Stimulated activated CD8-positive, alpha-beta memory T cell treated with anti-CD3 and anti-CD28 coated beads, Interleukin-2, amount 100 ng/mL, for 48 hours (primary cell): ENCODE measurements at regions not wholly inside any gene's neighbourhood (a gene's known extent, or its start where the extent isn't known, plus 50 kb on each side); places are given as distances from the start of the nearest gene placed in this dataset.
"Not testable (repeated sequence)": the region's sequence is repeated elsewhere in the genome, so short reads cannot be mapped to it uniquely, and the experiment has no call there.

Source experiments
- DNase-seq, 2 donors: peaks; one replicate each; pipeline ENCODE4 v3.0.0-alpha.2; 2020; ENCODE audit warnings: low read depth in 2 of 2

DNA sequence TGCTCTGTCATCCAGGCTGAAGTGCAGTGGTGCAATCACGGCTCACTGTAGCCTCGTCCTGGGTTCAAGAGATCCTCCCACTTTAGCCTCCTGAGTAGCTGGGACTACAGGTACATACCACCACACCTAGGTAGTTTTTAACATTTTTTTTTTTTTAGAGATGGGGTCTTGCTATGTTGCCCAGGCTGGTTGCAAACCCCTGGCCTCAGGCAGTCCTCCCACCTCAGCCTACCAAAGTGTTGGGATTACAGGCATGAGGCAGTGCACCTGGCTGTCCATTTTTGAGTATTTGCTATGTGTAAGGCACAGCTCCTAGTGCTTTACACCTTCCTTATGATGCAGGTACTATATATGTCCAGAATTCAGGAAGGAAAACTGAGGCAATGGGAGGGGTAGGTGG lies 138.8 kb upstream of the ZNF536 start:
- no peak for DNase-seq

DNA sequence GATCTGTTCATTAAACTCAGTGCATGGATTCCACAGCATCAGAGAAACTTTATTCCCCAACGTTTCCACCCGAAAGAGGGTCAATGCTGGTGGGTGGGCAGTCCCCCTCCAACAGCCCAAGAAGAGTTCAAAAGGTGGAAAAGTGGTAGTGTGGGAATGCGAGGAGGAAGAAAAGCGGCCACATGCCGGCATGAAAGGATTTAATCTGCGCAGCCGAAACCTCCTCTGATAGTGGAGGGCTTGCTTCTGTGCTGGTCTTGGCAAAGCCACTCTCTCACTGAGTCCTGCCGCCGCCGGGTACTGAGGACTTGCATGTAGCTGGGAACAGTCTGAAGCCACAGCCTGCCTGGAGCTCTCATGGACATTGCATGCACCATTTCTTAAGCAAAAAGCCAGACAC lies 136.2 kb upstream of the ZNF536 start:
- no peak for DNase-seq

DNA sequence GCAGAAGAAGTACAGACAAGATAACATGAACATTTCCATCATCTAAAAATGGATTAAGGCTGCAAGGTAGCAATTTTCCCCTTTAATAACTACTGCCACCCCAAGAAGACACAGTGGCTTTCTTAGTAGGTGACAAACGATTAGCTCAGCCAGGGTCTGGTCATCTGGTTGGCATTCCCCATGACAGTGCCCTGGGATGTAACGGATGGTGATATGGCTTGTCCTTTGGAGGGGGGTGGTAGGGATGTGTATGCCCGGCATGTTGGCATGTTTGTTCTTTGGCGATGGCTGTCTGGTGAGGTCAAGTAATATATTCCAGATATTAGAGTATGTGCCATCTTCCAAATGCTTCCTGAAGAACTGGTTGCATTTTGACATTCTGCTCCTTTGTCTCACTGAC lies 135.6 kb upstream of the ZNF536 start:
- DNase-seq, result no peak

DNA sequence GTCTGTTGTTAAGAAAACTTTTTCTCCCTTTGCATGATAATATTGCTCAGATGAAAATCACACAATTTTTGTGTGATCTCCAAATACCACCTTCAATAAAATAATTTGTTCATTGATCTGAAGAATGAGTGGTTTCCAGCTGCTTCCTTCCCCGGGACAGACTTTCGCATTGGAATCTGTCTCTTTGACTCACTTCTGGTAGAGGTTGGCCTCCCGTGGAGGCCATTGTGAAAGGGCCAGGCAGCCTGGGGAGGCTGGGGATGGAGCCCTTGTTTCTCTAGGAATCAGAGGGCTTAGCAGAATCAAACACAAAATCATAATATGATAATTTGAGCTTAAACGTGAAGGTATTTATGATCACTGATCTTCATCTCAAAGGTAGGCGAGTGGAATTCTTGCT lies 135.0 kb upstream of the ZNF536 start:
- DNase-seq, result no peak

DNA sequence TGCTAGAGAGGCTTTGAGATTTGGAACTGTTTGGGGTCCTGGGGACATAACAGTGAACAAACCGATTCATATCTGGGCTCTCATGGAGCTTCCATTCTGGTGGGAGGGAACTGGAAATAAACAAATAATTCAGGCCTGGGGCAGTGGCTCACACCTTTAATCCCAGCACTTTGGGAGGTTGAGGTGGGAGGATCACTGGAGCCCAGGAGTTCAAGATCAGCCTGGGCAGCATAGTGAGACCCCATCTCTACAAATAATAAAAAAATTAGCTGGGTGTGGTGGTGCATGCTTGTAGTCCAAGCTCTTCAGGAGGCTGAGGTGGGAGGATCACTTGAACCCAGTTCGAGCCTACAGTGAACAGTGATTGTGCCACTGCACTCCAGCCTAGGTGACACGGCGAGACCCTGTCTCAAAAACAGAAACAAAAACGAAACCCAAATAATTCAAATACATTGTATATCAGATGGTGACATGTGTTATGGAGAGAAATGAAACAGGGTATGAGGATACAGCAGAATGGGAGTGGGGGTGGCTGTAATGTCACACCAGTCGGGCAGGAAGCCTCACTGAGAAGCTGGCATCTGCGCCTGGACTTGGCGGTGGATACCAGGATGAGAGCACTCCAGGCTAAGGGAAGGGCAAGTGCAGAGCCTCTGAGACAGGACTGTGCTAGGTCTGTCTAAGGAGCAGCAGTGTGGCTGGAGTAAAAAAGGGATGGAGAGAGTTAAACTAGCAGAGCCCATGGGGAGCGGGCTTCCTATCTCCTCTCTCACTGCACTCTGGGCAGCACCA lies 131.1 kb upstream of the ZNF536 start:
- DNase-seq, result no peak

DNA sequence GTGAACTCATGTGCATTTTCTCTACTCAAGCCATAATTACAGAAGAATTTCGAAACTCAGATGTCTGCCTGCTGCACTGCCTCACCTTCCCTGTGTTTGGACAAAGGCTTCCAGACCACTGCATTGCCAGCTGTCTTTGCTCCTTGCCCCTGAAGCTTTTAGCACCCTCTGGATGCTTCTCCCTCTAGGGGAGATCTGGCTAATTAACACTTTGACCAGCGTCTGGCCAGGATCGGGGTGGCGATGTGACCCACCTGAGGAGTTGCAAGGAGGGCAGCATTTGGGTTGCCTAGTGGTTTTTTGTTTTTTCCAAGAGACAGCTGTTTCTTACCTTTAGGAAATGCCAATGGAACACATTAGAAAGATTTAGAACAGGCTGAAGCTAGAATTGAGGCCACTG lies 127.7 kb upstream of the ZNF536 start:
- no peak for DNase-seq

DNA sequence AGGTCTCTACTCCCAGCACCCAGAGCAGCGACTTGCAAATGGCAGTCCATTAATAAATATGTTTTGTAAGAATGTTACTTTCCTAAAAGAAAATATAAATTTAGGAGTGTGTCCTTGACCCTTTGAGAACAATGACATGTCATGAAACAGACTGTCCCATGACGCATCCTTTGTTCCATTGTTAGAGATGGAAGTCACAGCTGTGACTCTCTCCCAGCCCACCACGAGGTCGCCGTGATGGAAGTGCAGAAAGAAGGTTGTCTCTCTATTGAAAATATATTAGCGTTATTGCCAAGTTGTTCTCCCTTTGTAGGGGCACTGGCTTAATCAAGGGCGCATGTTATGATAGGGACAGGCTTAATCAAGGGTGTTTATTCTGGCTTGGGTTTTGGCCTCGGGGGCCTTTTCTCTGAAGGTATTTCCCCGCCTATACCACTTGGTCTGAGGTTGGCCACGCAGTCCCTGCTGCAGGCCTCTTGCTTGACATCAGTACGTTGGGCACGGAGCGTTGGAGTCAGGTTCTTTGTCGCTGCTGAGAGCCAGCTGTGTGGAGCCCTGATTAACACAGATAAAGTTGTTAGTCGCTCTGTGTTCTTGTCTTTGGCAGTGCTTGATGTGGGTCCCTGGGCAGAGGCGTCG lies 126.7 kb upstream of the ZNF536 start:
- no peak for DNase-seq

DNA sequence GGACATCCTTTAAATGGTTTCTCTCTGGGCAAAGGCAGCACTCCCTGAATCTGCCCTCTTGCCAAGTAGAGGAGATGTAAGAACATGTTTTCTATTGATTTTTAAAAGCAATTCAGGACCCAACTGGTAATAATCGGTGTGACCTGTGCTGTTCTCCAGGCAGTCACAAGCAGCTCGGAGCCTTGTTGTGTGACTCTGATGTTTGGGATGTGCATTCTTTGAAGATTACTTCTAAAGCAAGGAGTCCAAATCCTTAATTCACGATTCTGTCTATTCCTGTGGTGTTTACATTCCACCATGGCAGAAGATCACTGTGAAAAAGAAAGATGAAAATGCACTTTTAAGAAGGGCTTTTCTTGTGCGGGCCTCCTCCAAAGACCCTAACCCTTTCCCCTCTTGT lies 122.3 kb upstream of the ZNF536 start:
- no peak for DNase-seq

DNA sequence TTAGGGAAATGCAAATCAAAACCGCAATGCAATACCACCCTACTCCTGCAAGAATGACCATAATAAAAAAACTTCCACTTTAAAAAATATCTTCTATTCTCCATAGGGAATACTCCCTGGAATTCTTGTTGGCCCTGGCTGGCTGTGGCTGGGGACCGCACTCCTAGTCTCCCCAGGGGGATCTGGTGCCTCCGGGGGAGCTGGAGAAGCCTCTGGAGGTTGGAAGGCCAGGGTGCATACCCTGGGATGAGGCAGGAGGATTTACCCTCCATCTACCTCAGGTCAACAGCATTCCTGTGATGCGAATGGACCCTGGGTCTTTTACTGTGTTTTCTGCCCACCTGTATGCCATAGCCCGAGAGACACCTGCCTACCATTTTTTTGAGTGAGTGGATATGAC lies 120.0 kb upstream of the ZNF536 start:
- no peak for DNase-seq

DNA sequence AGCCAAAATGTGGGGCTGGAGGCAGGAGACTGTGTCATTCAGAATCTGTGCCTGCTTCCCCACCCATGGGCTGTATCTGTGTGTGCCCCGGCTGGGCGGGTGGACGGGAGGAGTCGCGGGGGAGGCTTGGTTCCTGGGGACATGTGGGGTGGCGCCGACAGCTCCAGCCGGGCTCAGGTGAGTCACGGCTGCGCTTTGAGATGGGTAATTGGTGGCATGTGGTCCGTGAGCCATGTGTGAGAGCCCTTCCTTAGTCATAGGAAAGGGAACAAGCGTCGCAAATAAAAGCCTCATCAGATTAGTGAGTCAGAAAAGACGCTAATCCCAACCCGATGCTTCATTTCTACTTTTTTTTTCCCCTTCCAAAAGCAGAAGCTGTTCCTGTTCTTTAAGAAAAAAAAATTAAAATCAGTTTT lies 118.6 kb upstream of the ZNF536 start:
- DNase-seq, result no peak

DNA sequence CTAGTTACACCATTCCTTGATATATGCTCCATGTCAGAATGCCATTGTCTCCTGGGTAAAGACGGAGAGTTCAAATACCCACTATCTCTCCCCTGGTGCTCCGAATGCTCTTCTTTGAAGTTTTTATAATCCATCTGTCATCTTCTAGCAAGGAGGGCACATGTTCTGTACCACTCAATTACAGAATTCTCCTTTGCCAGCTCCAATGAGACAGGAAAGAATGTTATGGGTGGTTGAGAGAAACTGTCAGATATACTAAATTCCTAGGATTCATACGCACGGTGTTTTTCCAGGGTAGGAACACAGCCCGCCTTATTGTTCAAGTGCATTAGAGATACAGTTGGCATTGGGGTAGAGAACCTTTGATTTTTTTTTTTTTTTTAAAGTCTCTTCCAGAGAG lies 118.0 kb upstream of the ZNF536 start:
- DNase-seq, result no peak

DNA sequence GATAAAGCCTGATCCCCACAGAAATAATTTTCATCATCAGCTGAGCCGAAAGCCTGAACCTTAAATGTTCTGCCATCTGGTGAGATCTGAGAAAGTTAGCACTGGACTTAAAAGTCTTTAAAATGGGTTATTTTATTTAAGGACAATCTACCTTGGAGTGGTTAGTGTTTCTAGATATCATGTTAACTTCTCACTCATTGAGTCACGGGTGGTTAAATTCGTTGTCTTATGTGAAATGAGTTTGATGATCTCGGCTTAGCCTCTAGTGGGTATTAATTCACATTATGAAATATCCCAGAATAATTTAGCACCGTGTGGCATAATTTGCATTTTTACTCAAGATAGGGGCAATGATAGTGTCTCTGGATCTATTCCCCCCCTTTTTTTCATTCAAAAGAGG lies 117.4 kb upstream of the ZNF536 start:
- no peak for DNase-seq

DNA sequence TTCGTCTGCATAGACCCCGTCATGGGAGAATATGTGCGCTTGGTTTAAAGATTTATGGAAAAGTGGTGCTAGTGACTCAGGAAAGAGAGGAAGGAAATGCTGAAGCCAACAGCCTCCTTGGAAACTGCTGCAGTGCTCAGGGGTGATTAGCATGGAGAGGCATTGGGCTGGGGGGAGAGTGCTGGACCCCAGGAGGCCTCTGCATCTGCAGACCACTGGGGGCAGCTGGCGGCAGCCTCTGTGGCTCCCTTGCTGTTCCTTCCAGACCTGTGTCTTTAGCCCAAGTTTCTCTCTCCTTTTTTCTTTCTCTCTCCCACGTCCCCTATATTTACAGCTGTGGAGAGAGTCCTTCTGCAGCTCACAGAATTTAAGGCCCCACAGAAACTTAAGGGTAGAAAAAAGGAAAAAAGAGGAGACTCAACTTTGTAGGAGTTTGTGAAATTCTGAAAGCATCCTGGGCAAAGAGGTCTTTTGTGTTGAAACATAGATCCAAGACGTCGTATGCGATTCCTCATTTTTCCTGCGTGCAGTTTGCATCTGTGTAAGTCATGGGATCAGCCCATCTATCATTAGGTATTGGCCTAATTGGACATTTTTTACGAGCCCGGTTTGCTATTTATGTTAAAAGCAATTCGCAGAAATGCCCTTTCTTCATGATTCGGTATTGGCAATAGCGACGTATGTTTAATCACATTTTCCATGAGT lies 116.2 kb upstream of the ZNF536 start:
- no peak for DNase-seq

DNA sequence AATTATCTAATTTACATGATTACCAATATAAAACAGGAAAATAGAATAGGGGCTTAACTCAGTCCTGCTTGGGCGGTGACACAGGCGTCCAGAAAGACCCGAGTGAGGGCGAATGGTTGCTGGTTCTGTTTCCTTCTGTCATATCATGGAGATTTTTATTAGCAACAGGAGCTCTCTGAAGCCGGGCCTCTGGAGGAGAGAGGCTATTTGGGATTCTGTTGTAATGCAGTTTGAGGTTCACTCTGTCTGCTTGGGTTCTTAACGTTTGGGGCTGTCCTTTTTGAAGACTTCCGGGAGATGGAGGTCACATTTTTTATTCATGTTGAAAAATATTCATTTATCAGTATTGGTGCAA lies 115.7 kb upstream of the ZNF536 start:
- DNase-seq, result no peak

DNA sequence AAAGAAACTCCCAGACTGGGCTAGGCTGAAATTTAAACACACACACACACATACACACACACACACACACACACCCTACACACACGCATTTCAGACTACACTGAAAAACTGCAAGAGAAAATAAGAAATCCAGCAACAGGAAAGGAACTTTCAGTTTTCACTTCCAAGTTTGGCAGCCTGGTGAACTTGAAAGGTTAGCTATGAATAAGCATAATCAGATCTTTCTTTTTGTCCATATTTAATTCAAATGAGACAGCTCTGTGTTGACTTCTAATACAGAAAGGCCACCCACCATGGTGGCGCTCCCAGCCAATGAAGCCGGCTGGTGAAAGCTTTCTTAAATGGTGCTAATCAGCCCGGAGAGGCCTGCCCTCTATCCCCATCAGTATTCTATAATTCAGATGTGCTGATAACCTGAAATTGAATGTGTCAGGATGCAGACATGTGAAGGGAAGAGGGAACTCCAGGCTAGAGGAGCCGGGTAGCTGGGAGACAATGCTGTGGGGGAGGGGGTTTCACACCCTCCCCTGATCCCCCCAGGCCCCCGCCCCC lies 108.3 kb upstream of the ZNF536 start:
- no peak for DNase-seq

DNA sequence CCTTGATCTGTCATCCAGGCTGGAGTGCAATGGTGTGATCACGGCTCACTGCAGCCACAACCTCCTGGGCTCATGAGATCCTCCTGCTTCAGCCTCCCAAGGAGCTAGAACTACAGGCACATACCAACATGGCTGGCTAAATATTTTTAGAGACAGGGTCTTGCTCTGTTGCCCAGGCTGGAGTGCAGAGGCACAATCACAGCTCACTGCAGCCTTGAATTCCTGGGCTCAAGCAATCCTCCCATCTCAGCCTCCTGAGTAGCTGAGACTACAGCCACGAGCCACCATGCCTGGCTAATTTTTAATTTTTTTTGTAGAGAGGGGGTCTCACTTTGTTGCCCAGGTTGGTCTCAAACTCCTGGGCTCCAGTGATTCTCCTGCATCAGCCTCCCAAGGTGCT lies 106.3 kb upstream of the ZNF536 start:
- not testable (repeated sequence) for DNase-seq

DNA sequence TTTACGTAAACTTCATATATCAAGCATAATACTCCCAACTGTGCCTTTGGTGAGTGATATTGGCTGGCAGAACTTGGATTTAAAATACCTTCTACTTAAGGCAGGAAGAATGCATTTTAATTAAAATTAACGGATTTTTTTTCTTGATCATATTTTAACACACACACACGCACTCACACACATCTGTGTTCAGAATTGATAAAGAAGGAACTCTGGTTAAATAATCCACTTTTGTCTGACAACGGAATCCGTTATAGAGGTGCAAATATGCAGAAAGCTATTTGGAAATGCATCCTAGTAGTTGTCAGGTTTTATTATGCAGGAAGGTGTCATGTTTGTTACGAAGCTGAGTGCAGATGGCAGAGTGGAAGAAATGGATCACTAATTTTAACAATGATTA lies 105.5 kb upstream of the ZNF536 start:
- DNase-seq, result no peak

DNA sequence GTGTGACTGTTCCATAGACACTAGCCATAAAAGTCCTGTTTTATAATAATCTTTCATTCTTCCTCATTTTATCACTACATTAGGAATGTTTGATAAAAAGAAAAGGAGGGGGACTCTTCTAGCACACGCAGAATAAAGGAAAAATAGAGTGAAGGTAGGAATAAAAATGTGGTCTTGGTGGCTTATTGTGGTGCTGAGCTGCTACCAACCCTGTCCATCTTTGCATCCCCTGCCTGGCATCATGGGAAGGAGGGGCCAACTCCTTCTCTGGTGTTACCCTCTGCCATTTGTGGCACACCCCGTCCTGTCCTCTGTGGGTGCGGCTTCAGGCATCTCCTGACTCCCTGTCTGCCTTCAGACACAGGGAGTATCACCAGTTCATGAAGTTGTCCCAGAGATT lies 104.9 kb upstream of the ZNF536 start:
- no peak for DNase-seq

DNA sequence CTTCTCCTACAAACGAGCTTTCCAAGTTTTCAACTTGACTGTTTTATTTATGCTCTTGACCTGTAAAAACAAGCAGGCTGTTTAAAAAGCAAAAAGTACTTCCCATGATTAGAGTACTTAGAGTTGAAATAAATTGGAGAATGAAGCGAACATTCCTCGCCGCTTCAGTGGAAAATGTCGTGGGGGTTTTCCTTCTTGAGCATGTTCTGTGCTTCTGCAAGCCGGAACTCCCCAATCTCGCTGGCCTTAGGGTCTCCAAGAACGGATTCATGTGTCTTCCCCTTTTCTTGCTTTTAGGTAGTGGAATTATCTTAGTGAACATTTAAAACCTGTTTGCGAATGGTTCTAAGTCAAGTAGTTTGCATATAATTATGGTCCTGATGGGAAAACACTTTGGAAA lies 103.6 kb upstream of the ZNF536 start:
- no peak for DNase-seq

DNA sequence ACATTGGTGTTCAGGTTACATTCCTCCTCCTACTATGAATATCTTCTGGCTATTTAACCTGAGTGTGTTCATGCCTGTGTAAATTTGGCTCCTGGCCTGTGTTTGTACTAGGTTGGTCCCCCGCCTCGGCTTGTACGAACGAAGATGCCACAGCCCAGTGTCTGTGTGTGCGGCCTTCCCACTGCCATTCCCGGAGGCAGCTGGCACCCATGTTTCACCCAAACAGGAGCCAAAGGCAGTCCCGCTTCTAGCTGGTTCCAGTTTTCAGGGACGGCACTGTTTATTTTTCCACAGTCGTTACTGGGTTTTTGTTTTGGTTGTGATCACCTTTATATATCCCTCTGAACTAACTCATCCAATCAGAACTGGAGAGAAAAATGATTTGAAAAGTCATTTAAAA lies 102.5 kb upstream of the ZNF536 start:
- no peak for DNase-seq

DNA sequence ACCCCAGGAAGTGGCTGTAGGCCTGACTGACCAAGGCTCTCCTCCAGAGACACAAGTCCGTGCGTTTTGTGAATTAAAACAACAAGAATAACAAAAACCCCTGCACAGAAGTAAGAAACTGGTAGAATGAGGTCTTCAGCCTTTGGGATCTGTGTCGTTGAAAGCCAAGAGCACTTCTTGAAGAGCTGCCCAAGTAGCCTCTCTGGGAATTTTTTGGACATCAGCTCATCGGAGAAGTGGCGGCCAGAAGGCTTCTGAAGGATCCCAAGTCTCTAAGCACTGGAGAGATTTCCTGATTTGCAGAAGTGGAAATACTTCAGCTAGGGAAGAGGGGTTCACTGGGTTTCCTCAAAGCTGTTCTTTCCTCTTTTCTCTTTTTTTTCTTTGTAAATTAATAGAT lies 100.4 kb upstream of the ZNF536 start:
- DNase-seq, result no peak

DNA sequence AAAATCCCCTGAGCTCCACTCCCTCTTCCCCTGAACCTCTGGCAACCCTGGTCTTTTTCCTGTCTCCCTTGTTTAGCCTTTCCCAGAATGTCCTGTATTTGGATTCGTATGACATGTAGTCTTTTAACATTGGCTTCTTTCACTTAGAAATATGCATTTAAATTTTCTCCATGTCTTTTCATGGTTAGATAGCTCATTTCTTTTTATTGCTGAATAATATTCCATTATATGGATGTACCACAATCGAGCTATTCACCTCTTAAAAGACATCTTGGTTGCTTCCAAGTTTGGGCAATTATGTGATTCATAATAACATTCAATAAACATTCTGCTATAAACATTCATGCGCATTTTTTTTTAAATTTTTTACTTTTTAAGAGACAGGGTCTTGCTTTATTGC lies 99.6 kb upstream of the ZNF536 start:
- DNase-seq, result no peak

DNA sequence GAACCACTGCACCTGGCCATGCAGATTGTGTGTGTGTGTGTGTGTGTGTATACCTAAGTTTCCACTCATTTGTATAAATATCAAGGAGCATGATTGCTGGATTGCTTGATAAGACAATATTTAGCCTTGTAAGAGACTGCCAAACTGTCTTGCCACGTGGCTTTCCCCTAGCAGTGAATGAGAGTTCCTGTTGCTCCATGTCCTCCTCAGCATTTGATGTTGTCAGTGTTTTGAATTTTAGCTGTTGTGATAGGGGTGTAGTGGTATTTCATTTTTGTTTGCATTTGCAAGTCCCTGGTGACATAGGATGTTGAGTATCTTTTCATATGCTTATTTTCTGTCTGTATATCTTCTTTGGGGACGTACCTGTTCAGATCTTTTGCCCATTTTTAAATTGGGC lies 99.0 kb upstream of the ZNF536 start:
- DNase-seq, result no peak
